ENCODE measurements at regions not wholly inside any gene's neighbourhood (a gene's known extent, or its start where the extent isn't known, plus 50 kb on each side); places are given as distances from the start of the nearest gene placed in this dataset.

GRCh38 chr1:221308534-221309511 lies 429.6 kb downstream of the HLX start:
- Mint-ChIP-seq H3K36me3 (ENCODE audit: insufficient read depth) (no peaks in the 10 kb centered on the region), H3K4me3 (no peak overlapping the region), H3K4me1 (ENCODE audit: low read depth) (no peaks in the 10 kb centered on the region), H3K27me3 (ENCODE audit: low read depth) (peaks cover 10% of the 10 kb centered on the region), H3K9me3 (no peaks in the 10 kb centered on the region)
- no peak for ATAC-seq
- no peak for DNase-seq

DNA sequence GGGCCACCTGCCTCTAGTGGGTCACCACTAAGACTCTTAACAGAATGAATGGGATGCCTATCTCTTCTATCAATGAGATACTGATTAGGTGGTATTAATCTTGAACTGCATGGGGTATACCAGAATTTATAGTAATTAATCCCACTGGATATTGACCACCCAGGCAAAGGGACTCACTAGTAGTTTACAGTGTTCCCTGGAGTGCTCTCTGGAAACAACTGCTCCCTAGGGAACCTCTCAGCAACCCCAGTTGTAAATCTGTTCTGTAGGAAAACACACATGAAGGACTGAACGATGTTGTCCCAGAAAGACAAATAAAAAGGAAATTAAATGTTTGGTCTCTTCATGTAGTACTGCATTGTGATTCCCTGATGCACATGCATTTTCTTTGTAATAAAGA lies 430.5 kb downstream of the HLX start:
- no peaks in the 10 kb centered on the region for H3K36me3 Mint-ChIP-seq (ENCODE audit: insufficient read depth)
- H3K4me3 Mint-ChIP-seq = no peak overlapping the region
- H3K27me3 Mint-ChIP-seq (ENCODE audit: low read depth) = peaks cover 13% of the 10 kb centered on the region
- ATAC-seq = no peak
- DNase-seq = no peak
- no peaks in the 10 kb centered on the region for H3K4me1 Mint-ChIP-seq (ENCODE audit: low read depth)
- H3K9me3 Mint-ChIP-seq = no peaks in the 10 kb centered on the region

- Mint-ChIP-seq H3K4me3 (no peak overlapping the region), H3K9me3 (no peaks in the 10 kb centered on the region), H3K27me3 (ENCODE audit: low read depth) (peaks cover 11% of the 10 kb centered on the region), H3K4me1 (ENCODE audit: low read depth) (no peaks in the 10 kb centered on the region), H3K36me3 (ENCODE audit: insufficient read depth) (no peaks in the 10 kb centered on the region)
- DNase-seq (no peak), ATAC-seq (no peak)
Observed at GRCh38 chr1:221310180-221310579, 430.9 kb downstream of the HLX start.

DNA sequence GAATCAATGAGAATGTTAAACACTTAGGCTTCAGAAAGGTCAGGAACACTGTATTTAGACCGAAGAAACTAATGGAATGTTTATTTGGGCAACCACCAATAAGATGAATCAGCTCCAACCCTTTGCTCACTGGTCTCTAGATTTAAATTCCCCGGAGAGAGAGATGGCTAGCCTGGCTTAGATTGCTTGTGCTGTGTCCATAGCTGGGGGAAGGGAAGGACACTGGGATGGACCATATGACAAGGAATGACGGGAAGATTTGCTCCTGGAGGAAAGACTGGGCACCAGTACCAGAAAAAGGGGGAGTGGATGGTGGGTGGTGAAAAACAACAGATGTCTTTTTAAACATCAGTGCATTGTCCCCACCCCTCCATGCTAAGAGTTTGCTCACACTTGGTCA lies 426.6 kb downstream of the DUSP10 start:
- no peak overlapping the region for H3K4me3 Mint-ChIP-seq
- no peak for ATAC-seq
- H3K4me1 Mint-ChIP-seq (ENCODE audit: low read depth) = no peaks in the 10 kb centered on the region

DNA sequence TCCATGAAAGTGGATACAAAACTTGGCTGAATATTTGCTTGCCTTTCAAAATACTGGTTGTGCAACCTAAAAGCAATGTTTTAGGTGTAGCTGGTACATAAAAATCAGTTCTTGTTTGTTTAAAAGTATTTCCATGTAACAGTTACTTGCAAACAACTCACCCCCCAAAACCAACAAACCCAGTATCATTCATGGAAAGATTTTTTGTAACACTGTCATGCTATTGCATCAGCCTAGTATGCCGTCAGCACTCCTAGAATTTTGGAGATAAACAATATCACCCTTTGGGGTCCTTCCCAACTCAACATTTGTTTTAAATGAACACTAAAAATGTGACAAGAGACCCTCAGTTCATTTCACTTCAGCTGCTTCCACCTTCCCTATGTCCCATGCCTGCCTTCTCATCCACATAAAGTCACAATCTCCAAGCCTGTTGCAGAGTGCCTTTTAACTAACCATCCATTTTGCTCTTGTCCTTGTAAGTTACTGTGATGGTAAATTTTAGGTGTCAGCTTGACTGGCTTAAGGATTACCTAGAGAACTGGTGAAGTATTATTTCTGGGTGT lies 425.3 kb downstream of the DUSP10 start:
- H3K4me1 Mint-ChIP-seq (ENCODE audit: low read depth) = no peaks in the 10 kb centered on the region
- H3K9me3 Mint-ChIP-seq = no peaks in the 10 kb centered on the region
- DNase-seq = no peak
- H3K4me3 Mint-ChIP-seq = no peak overlapping the region
- H3K36me3 Mint-ChIP-seq (ENCODE audit: insufficient read depth) = no peaks in the 10 kb centered on the region
- ATAC-seq = no peak
- peaks cover 8% of the 10 kb centered on the region for H3K27me3 Mint-ChIP-seq (ENCODE audit: low read depth)

More for the DNA sequence above, 426.6 kb downstream of the DUSP10 start:
- Mint-ChIP-seq H3K27me3 (ENCODE audit: low read depth) (peaks cover 8% of the 10 kb centered on the region), H3K9me3 (no peaks in the 10 kb centered on the region), H3K36me3 (ENCODE audit: insufficient read depth) (no peaks in the 10 kb centered on the region)
- no peak for DNase-seq

DNA sequence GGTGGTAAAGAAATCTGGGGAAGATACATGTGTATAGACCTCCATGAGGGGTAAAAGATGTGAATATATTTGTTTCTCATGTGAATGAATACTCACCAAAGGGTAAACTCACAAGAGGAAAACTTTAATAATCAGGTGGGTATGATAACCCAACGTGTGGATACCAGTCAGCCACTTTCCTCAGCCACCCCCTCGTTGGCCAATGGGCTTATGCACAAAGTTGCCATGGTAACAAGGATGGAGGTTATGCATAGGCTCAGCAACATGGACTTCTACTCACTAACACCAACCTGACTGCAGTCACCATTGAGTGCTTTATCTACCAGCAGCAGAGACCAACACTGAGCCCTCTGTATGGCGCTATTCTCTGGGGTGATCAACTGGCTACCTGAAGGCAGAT lies 424.4 kb downstream of the DUSP10 start:
- H3K27me3 Mint-ChIP-seq (ENCODE audit: low read depth) = peaks cover 8% of the 10 kb centered on the region
- no peaks in the 10 kb centered on the region for H3K9me3 Mint-ChIP-seq
- H3K4me1 Mint-ChIP-seq (ENCODE audit: low read depth) = no peaks in the 10 kb centered on the region
- ATAC-seq = no peak
- H3K36me3 Mint-ChIP-seq (ENCODE audit: insufficient read depth) = no peaks in the 10 kb centered on the region
- no peak for DNase-seq
- H3K4me3 Mint-ChIP-seq = no peak overlapping the region

GRCh38 chr1:221327954-221328353 lies 413.9 kb downstream of the DUSP10 start:
- H3K4me3 Mint-ChIP-seq = no peak overlapping the region
- no peaks in the 10 kb centered on the region for H3K4me1 Mint-ChIP-seq (ENCODE audit: low read depth)
- H3K36me3 Mint-ChIP-seq (ENCODE audit: insufficient read depth) = no peaks in the 10 kb centered on the region
- no peak for ATAC-seq
- peaks cover 17% of the 10 kb centered on the region for H3K9me3 Mint-ChIP-seq
- peaks cover 13% of the 10 kb centered on the region for H3K27me3 Mint-ChIP-seq (ENCODE audit: low read depth)
- no peak for DNase-seq

GRCh38 chr1:221328371-221328770 lies 413.5 kb downstream of the DUSP10 start:
- H3K4me1 Mint-ChIP-seq (ENCODE audit: low read depth) = no peaks in the 10 kb centered on the region
- DNase-seq = no peak
- H3K36me3 Mint-ChIP-seq (ENCODE audit: insufficient read depth) = no peaks in the 10 kb centered on the region
- H3K4me3 Mint-ChIP-seq = no peak overlapping the region
- ATAC-seq = no peak
- H3K9me3 Mint-ChIP-seq = peaks cover 17% of the 10 kb centered on the region
- peaks cover 13% of the 10 kb centered on the region for H3K27me3 Mint-ChIP-seq (ENCODE audit: low read depth)

GRCh38 chr1:221331273-221332183 lies 410.4 kb downstream of the DUSP10 start:
- DNase-seq (no peak), ATAC-seq (no peak)
- Mint-ChIP-seq H3K9me3 (peaks cover 22% of the 10 kb centered on the region), H3K27me3 (ENCODE audit: low read depth) (peaks cover 7% of the 10 kb centered on the region), H3K4me3 (no peak overlapping the region), H3K4me1 (ENCODE audit: low read depth) (no peaks in the 10 kb centered on the region), H3K36me3 (ENCODE audit: insufficient read depth) (no peaks in the 10 kb centered on the region)

GRCh38 chr1:221334062-221334461 lies 407.8 kb downstream of the DUSP10 start:
- DNase-seq (no peak), ATAC-seq (no peak)
- Mint-ChIP-seq H3K27me3 (ENCODE audit: low read depth) (peaks cover 3% of the 10 kb centered on the region), H3K4me3 (no peak overlapping the region), H3K9me3 (peaks cover 22% of the 10 kb centered on the region), H3K36me3 (ENCODE audit: insufficient read depth) (no peaks in the 10 kb centered on the region), H3K4me1 (ENCODE audit: low read depth) (no peaks in the 10 kb centered on the region)

- H3K27me3 Mint-ChIP-seq (ENCODE audit: low read depth) = peaks cover 3% of the 10 kb centered on the region
- H3K4me1 Mint-ChIP-seq (ENCODE audit: low read depth) = no peaks in the 10 kb centered on the region
- H3K4me3 Mint-ChIP-seq = no peak overlapping the region
- no peak for DNase-seq
- H3K9me3 Mint-ChIP-seq = peaks cover 22% of the 10 kb centered on the region
- no peaks in the 10 kb centered on the region for H3K36me3 Mint-ChIP-seq (ENCODE audit: insufficient read depth)
- no peak for ATAC-seq
Observed at GRCh38 chr1:221335161-221336101, 406.5 kb downstream of the DUSP10 start.

GRCh38 chr1:221336126-221336525 lies 405.8 kb downstream of the DUSP10 start:
- no peak for ATAC-seq
- peaks cover 3% of the 10 kb centered on the region for H3K27me3 Mint-ChIP-seq (ENCODE audit: low read depth)
- H3K4me3 Mint-ChIP-seq = no peak overlapping the region
- no peaks in the 10 kb centered on the region for H3K36me3 Mint-ChIP-seq (ENCODE audit: insufficient read depth)
- H3K4me1 Mint-ChIP-seq (ENCODE audit: low read depth) = no peaks in the 10 kb centered on the region
- H3K9me3 Mint-ChIP-seq = peaks cover 21% of the 10 kb centered on the region
- DNase-seq = no peak

DNA sequence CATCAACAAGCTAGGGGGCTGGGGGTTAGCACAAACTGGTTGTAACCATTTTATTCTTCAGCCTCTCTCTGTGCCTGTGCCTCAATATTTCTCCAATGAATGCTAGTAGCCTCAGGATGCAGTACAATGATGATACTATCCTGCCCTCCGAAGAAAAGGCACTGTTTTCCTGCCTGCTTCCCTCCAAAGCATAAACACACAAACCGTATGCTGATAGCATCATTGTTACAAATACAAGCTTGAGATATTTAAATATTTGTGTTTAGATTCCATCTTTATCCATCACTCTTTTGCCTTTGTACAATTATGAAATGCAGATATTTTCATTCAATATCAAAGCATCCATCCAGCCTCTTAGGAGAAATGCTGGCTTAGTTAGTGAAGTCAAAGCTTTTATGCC lies 404.8 kb downstream of the DUSP10 start:
- Mint-ChIP-seq H3K27me3 (ENCODE audit: low read depth) (peaks cover 3% of the 10 kb centered on the region), H3K4me1 (ENCODE audit: low read depth) (no peaks in the 10 kb centered on the region), H3K9me3 (peaks cover 14% of the 10 kb centered on the region), H3K36me3 (ENCODE audit: insufficient read depth) (no peaks in the 10 kb centered on the region), H3K4me3 (no peak overlapping the region)
- DNase-seq = no peak
- no peak for ATAC-seq
